ENCODE measurements at regions not wholly inside any gene's neighbourhood (a gene's known extent, or its start where the extent isn't known, plus 50 kb on each side); places are given as distances from the start of the nearest gene placed in this dataset.
"Not testable (repeated sequence)": the region's sequence is repeated elsewhere in the genome, so short reads cannot be mapped to it uniquely, and the experiment has no call there.

DNA sequence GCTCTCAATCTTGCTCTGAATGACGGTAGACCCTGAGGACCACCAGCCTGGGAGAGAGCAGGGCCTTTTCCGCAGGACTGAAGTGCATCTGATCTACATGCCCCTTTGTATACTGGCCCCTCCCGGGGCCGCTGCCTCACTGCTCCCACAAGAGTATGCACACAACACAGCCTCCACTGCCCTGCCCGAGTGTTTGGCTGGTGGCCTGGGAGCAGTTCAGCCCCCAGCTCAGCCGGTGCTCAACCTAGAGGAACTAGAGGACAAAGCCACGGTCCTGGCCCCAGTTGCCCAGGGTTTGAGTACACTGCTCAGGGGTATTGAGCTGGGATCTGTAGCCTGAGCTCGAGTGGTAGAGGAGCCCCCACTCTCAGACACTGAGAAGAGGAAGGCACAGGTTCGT, 118.9 kb upstream of the CAB39 start:
- DNase-seq: no peak

DNA sequence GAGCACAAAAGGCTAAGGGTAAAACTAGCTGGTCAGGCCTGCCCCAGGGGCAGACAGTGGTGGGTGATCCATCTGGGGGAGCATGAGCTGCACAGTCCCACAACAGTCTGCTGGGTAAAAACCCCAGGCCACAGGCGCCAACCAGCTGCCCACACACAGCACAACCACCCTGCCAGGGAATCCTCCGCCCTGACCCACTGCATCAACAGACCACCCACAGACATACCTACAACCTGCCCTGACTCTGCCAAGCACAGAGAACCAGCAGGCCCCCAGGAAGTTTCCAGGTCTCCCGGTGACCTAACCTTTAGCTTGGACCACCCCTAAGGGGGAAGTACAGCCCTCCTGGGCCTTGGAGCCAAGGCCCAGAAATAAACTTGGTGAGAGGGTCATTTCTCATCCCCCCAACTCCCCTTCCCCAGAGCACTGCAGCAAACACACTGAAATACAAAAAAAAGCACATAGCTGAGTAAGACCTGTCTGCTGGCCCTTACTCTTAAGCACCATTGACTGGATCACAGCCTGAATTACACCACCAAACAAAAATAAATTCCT, 118.3 kb upstream of the CAB39 start:
- no peak for DNase-seq

DNA sequence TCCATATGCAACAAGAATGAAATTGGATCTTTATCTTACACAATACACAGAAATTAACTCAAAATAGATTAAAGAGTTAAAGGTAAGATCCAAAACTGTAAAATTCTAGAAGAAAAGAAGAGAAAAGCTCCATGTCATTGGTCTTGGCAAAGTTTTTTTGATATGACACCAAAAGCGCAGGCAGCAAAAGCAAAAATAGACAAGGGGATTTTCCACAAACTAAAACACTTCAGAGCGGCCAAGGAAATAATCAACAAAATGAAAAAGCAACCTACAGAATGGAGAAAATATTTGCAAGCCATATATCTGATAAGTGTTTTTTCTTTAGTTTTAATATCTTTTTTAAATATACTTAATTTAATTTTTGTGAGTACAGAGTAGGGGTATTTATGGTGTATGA, 112.8 kb upstream of the CAB39 start:
- peak in 1 of 2 donors; percentile 14 for DNase-seq

DNA sequence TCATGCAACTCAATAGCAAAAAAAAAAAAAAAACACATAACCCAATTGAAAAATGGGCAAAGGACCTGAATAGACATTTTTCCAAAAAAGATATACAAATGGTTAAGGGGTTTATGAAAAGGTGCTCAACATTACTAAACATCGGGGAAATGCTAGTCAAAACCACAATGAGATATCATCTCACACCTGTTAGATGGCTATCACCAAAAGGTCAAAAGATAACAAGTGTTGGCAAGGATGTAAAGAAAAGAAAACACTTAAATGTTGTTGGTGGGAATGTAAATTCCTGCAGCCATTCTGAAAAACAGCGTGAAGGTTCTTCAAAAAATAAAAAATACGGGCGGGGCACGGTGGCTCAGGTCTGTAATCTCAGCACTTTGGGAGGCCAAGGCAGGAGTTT, 112.4 kb upstream of the CAB39 start:
- DNase-seq: peak in 1 of 2 donors; percentile 32

DNA sequence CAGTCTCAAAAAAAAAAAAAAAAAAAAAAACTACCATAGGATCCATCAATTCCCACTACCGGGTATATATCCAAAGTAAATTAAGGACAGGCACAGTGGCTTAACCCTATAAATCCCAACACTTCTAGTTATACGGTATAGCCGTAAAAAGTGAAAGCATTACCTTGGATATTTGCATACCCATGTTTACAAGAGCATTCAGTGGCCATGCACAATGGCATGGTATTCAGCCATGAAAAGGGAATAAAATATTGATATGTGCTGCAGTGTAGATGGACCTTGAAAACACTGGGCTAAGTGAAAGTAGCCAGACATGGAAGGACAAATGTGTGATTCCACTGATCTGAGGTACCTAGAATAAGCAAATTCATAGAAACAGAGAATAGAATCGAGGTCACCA, 111.8 kb upstream of the CAB39 start:
- DNase-seq: no peak

DNA sequence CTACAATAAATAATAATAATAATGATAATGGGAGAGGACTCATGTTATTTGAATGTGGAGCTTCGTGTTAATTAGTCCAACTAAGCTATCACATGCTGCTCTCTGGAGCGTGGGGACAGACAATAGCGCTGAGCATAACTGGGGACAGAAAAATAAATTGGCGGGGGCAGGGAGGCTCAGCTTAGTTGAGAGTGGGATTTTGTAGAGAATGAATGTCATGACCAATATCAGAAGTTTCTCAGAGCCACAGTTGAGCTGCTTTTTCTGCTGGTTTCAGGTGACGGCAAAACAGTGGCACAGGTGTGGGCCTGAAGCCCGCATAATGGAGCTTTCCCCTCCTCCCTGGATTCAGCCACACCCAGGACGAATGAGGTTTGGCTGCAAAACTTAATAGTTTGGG, 111.1 kb upstream of the CAB39 start:
- DNase-seq: no peak

DNA sequence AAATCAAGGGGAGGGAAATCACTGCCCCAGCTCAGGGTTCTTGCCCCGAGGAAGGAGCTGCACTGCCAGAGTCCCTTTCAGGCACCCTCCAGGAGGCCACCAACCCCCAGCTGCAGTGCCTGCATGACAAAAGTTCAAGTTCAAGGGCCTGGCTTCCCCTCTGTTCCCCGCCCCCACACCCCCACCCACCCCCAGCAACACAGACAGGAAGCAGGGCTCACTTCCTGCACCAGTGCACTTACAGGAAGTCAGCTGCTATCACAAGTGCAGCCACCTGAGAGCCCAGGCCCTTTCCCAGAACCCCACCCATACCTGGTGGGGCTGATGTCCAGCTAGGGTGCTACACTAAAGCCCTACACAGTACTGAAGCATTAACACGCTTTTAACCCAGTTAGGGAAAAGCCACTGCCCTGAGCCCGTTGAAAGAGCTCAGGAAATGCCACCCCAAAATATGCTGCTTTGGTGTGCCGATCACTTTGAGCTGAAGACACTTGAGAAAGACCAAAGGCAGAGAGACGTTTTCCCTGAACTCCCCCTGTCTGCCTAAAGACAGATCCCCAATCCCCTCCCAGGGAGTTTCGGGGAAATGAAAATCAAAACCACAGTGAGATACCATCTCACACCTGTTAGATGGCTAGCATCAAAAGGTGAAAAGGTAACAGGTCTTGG, 109.9 kb upstream of the CAB39 start:
- DNase-seq: peak; percentile 63 to 81

DNA sequence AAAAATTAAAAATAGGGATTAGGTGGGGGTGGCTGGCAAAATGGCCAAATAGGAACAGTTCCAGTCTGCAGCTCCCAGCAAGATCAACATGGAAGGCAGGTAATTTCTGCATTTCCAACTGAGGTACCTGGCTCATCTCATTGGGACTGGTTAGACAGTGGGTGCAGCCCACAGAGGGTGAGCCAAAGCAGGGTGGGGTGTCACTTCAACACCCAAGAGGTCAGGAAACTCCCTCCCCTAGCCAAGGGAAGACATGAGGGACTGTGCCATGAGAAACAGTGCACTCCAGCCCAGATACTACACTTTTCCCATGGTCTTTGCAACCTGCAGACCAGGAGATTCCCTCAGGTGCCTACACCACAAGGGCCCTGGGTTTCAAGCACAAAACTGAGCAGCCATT, 109.3 kb upstream of the CAB39 start:
- peak in 1 of 2 donors; percentile 11 for DNase-seq

DNA sequence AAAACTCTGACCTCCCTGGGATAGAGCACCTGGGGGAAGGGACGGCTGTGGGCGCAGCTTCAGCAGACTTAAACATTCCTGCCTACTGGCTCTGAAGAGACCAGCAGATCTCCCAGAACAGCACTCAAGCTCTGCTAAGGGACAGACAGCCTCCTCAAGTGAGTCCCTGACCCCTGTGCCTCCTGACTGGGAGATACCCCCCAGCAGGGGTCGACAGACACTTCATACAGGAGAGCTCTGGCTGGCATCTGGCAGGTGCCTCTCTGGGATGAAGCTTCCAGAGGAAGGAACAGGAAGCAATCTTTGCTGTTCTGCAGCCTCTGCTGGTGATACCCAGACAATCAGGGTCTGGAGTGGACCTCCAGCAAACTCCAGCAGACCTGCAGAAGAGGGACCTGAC, 108.5 kb upstream of the CAB39 start:
- not testable (repeated sequence) for DNase-seq

DNA sequence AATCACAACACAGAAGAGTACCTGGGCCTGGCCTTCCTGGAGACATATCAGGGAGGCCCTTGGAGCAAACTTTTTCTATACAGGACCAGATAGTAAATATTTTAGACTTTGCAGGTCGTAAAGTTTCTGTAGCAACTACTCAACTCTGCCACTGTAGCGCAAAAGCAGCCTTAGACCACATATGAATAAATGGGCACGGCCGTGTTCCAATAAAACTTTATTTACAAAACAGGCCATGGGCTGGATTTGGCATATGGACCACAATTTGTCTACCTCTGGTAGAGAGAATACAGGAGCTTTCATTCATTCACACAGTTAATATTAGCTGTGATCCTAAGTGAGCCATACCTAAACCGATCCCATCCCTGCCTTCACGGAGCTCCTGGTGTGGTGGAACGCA, 98.6 kb upstream of the CAB39 start:
- no peak for DNase-seq

DNA sequence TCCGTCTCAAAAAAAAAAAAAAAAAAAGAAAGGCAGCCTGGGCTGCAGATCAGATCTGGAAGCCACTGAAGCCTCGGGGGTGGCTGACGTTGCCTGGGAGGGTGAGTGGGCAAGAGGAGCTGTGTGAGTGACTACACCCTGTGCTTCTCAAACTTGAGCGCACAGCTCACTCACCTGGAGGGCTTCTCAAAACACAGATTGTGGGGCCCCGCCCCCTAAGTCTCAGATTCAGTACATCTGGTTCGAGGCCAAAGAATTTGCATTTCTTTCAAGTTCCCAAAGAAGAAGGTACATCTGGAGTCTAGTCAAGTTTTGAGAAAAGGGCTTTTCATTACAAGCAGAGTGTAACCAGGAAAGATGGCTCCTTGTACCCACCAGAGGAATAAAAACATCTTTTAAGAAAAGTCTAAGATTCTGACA, 97.7 kb upstream of the CAB39 start:
- peak in 1 of 2 donors; percentile 62 for DNase-seq

DNA sequence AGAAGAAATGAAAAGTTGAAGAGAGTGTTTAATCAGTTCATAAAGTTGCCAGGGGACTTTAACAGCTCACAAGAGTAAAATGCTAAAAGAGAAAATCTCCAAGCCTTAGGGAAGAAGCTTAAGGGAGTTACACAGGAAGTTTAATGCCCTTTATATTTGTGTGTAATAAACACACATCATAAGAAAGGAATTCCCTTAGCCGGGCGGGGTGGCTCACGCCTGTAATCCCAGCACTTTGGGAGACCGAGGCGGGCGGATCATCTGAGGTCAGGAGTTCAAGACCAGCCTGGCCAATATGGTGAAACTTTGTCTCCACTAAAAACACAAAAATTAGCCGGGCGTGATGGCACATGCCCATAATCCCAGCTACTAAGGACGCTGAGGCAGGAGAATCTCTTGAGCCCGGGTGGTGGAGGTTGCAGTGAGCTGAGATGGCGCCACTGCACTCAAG, 95.4 kb upstream of the CAB39 start:
- DNase-seq: not testable (repeated sequence)

DNA sequence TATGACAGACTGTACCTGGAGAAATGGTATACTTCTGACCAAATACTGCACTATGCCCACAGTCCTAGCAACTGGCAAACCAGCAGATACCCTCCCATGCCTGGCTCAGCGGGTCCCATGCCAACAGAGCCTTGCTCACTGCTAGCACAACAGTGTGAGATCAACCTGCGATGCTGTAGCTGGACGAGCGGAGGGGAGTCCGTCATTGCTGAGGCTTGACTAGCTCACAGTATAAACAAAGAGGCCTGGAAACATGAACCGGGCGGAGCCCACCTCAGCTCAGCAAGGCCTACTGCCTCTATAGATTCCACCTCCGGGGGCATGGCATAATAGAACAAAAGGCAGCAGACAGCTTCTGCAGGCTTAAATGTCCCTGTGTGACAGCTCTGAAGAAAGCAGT, 93.2 kb upstream of the CAB39 start:
- DNase-seq: no peak

DNA sequence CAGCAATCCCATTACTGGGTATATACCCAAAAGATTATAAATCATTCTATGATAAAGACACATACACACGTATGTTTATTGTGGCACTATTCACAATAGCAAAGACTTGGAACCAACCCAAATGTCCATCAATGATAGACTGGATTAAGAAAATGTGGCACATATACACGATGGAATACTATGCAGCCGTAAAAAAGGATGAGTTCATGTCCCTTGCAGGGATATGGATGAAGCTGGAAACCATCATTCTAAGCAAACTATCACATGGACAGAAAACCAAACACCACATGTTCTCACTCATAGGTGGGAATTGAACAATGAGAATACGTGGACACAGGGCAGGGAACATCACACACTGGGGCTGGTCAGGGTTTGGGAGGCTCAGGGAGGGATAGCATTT, 87.4 kb upstream of the CAB39 start:
- not testable (repeated sequence) for DNase-seq

DNA sequence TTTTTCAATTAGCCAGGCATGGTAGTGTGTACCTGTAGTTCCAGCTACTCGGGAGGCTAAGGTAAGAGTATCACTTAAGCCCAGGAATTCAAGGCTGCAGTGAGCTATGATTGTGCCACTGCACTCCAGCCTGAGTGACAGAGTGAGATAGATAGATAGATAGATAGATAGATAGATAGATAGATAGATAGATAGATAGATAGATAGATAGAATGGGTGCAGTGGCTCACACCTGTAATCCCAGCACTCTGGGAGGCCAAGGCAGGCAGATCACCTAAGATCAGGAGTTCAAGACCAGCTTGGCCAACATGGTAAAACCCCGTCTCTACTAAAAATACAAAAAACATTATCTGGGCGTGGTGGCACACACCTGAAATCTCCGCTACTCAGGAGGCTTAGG, 85.6 kb upstream of the CAB39 start:
- DNase-seq: not testable (repeated sequence)

DNA sequence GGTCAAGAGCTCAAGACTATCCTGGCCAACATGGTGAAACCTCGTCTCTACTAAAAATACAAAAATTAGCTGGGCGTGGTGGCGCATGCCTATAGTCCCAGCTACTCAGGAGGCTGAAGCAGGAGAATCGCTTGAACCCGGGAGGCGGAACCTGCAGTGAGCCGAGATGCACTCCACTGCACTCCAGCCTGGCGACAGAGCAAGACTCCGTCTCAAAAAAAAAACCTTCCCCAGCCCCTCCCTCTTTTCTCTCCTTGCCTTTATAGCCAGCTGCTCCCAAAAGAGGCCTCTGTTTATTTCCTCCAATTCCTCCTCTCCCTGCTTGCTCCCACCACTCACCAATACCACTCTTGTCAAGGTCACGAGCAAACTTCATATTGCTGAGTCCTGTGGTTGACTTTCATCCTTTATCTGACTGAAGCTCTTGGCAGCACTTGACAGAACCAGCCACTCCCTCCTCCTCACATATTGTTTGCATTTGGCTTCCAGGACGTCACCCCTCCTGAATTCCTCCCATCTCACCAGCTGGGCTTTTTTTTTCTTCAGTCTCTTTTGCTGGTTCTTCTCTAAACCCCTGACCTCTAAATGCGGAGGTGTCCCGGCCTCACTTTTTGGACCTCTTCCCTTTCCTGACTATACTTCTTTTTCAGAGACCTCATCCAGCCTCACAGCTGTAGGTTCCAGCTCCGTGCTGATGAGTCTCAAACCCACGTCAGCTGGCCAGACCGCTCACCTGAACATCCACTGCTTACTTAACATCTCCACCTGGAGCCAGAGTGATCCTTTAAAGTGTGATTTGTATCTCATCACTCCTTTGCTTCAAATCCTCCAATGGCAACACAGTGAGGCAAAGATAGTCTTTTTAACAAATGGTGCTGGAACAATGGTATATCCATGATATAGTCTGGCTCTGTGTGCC, 84.6 kb upstream of the CAB39 start:
- no peak for DNase-seq

DNA sequence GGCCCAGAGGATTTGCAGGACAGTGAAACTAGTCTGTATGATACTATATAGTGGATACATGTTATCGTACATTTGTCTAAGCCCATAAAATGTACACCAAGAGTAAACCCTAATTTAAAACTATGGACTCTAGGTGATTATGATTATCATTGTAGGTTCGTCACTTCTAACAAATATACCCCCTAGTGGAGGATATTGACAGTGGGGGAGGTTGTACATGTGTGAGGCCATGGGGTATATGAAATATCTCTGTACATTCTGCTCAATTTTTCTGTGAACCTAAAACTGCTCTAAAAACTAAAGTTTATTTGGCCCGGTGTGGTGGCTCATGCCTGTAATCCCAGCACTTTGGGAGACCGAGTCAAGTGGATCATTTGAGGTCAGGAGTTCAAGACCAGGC, 81.2 kb upstream of the CAB39 start:
- no peak for DNase-seq

DNA sequence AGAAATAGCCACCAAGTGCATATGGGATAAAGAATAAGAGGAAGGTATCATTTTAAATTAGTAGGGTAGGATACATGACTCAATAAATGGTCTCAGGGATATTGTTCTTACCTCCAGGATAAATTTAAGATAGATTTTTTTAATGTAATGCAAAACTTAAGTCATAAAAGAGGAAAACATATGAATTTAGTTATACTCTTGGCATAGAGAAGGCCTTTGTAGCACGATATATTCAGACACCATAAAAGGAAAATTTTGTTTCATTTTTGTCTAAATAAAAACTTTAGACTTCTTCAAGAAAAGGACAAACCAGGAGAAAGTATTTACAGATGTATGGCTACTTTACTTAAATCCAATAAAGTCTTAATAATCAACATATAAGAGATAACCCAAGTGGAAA, 78.5 kb upstream of the CAB39 start:
- no peak for DNase-seq

DNA sequence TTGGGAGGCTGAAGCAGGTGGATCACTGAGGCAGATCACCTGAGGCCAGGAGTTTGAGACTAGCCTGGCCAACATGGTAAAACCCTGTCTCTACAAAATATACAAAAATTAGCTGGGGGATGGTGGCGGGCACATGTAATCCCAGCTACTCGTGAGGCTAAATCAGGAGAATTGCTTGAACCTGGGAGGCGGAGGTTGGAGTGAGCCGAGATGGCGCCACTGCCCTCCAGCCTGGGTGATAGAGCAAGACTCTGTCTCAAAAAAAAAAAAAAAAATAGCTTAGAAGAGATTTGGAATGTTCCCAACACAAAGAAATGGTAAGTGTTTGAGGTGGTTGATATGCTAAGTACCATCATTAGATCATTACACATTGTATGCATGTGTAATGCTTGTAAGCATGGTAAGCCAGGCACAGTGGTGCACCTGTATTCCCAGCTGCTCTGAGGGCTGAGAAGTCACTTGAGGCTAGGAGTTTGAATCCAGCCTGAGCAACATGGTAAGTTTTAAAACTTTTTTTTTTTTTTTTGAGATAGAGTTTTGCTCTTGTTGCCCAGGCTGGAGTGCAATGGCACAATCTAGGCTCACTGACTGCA, 77.8 kb upstream of the CAB39 start:
- DNase-seq: not testable (repeated sequence)

DNA sequence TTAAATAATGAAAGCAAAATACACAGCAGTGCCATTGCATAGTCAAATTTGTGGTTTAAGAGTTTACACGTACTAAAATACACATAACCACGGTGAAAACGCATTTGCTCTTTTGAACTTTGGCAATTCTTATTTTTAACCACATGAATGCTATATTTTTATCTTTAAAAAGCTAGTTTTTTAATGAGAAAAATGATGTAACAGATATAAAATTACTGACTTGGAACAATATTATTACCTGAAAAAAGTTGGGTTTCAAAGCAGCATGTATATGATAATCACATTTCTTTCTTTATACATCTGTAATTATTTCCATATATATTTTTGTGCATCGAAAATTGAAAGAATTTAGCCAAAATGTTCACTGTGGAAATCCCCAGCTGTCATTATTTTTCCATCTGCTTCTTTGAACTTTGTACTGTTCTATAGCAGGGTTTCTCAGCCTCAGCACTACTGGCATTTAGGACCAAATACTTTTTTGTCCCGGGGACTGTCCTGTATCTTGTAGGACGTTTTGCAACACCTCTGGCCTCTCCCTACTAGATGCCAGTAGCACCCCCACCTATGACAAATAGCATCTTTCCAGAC, 75.9 kb upstream of the CAB39 start:
- DNase-seq: no peak

DNA sequence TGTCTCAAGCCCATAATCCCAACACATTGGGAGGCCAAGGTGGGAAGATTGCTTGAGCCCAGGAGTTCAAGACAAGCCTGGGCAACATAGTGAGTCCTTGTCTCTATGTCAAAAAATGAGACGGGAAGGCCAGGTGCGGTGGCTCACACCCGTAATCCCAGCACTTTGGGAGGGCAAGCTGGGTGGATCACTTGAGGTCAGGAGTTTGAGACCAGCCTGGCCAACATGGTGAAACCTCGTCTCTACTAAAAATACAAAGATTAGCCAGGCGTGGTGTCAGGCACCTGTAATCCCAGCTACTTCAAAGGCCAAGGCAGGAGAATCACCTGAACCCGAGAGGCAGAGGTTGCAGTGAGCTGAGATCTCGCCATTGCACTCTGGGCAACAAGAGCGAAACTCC, 75.2 kb upstream of the CAB39 start:
- DNase-seq: not testable (repeated sequence)

DNA sequence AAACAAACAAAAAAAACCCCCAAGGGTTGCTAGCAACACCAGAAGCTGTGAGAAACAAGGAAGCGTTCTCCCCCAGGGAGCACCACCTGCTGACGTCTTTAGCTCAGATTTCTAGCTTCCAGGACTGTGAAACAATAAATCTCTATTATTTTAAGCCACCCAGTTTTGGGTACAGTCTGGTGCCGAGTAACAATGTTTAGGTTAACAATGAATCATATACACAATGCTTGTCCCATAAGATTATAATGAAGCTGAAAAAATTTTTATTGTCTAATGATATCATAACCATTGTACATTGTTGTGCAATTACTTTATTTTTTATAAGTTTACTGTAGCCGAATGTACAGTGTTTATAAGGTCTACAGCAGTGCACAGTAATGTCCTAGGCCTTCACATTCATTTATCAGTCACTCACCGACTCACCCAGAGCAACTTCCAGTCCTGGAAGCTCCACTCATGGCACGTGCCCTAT, 72.1 kb upstream of the CAB39 start:
- DNase-seq: no peak

DNA sequence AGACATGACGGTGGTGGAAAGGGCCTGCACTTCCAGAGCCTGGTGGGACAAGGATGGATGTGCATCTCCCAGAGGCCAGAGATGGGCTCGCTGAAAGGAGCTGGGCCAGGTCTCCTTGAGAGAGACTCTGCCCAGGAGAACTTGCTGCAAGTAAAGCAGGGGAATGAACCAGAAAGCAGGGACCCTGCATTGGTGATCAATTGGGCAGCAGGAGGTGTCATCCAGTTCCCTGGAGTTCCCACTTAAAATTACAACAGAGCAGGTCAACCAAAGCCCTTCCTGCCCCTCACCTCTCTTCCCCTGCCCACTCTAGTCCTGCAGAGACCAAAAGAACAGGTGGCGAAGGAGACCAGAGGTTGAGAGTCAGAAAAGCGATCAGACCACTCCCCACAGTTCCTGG, 69.7 kb upstream of the CAB39 start:
- DNase-seq: no peak

Measured in CD4-positive, alpha-beta T cell treated with Interleukin-1 beta for 1 hour (primary cell).